Suprapubic skin (tissue), 4 donors: ENCODE measurements at regions not wholly inside any gene's neighbourhood (a gene's known extent, or its start where the extent isn't known, plus 50 kb on each side); places are given as distances from the start of the nearest gene placed in this dataset.
"Not testable (repeated sequence)": the region's sequence is repeated elsewhere in the genome, so short reads cannot be mapped to it uniquely, and the experiment has no call there.

ENCODE experiments used
- DNase-seq, 2 donors: peaks; one replicate each; pipeline ENCODE4 v3.0.0-alpha.2; 2019; ENCODE audit warnings: low spot score in 2 of 2
- H3K27ac ChIP-seq: fragments of 200-600 bp; sonication (generic); one replicate; pipeline ENCODE4 v1.5.1; 2019
- H3K27me3 ChIP-seq: fragments of 200-600 bp; sonication (generic); one replicate; pipeline ENCODE4 v1.5.1; 2019
- H3K36me3 ChIP-seq: fragments of 200-600 bp; sonication (generic); one replicate; pipeline ENCODE4 v1.5.1; 2019
- H3K4me1 ChIP-seq: fragments of 200-600 bp; sonication (generic); one replicate; pipeline ENCODE4 v1.5.1; 2019
- H3K4me3 ChIP-seq: fragments of 200-600 bp; sonication (generic); one replicate; pipeline ENCODE4 v1.5.1; 2019; ENCODE audit warnings: mild to moderate bottlenecking
- H3K9me3 ChIP-seq: fragments of 200-600 bp; sonication (generic); one replicate; pipeline ENCODE4 v1.5.1; 2019
- CTCF ChIP-seq, 2 donors: fragments of 200-600 bp in 1 of 2; fragments of 450-650 bp in 1 of 2; sonication (generic) in 1 of 2; IDR thresholded peaks; one replicate each; pipeline ENCODE4 v1.5.1; 2016 to 2019; ENCODE audit warnings: antibody characterized with exemption in 2 of 2, mild to moderate bottlenecking in 1 of 2, moderate library complexity in 1 of 2
- EP300 ChIP-seq: sonication (generic); formaldehyde crosslinking; IDR thresholded peaks from one replicate; pipeline ENCODE4 v1.6.1; 2017; ENCODE audit warnings: antibody characterized with exemption
- POLR2A ChIP-seq, 2 donors: fragments of 450-650 bp; IDR thresholded peaks; one replicate each; pipeline ENCODE4 v1.6.1; 2017; ENCODE audit warnings: antibody characterized with exemption in 2 of 2, mild to moderate bottlenecking in 2 of 2, moderate library complexity in 2 of 2
- POLR2AphosphoS5 ChIP-seq, 3 donors: sonication (generic); formaldehyde crosslinking; IDR thresholded peaks; one replicate each; pipeline ENCODE4 v1.6.1; 2017; ENCODE audit warnings: antibody characterized with exemption in 3 of 3
- WGBS: methylation state at CpG from one replicate; pipeline ENCODE4 v1.1.5; 2018; 5-methylcytosine and 5-hydroxymethylcytosine counted together

- no peaks in the 10 kb centered on the region for H3K36me3 ChIP-seq
- no peak for DNase-seq
- TF ChIP-seq POLR2AphosphoS5 (IDR thresholded peaks at IDR 0.05), result no peak
- TF ChIP-seq CTCF (IDR thresholded peaks at IDR 0.05), result no peak
- no peak for TF ChIP-seq EP300
- no peak for TF ChIP-seq POLR2A (IDR thresholded peaks at IDR 0.05)
- no peaks in the 10 kb centered on the region for H3K27me3 ChIP-seq
- H3K27ac ChIP-seq, result no peak overlapping the region
- no peaks in the 10 kb centered on the region for H3K9me3 ChIP-seq
- no peaks in the 10 kb centered on the region for H3K4me1 ChIP-seq
- H3K4me3 ChIP-seq, result no peak overlapping the region
Measured at GRCh38 chr2:22126978-22127377, 1003.2 kb downstream of the TDRD15 start.

GRCh38 chr2:22134421-22134820 is 1010.7 kb downstream of the TDRD15 start:
- TF ChIP-seq POLR2AphosphoS5 (IDR thresholded peaks at IDR 0.05) (no peak), EP300 (no peak), POLR2A (IDR thresholded peaks at IDR 0.05) (no peak), CTCF (IDR thresholded peaks at IDR 0.05) (no peak)
- Histone ChIP-seq H3K4me3 (no peak overlapping the region), H3K27me3 (no peaks in the 10 kb centered on the region), H3K27ac (no peak overlapping the region), H3K36me3 (no peaks in the 10 kb centered on the region), H3K9me3 (no peaks in the 10 kb centered on the region), H3K4me1 (no peaks in the 10 kb centered on the region)
- 82% methylated on average over 4 of the region's 4 CpGs for WGBS
- DNase-seq, result no peak

GRCh38 chr2:22136446-22136845 is 1012.7 kb downstream of the TDRD15 start:
- Histone ChIP-seq H3K27ac (no peak overlapping the region), H3K4me3 (no peak overlapping the region), H3K27me3 (no peaks in the 10 kb centered on the region), H3K36me3 (no peaks in the 10 kb centered on the region), H3K4me1 (no peaks in the 10 kb centered on the region), H3K9me3 (no peaks in the 10 kb centered on the region)
- TF ChIP-seq POLR2A (IDR thresholded peaks at IDR 0.05) (no peak), POLR2AphosphoS5 (IDR thresholded peaks at IDR 0.05) (no peak), CTCF (IDR thresholded peaks at IDR 0.05) (no peak), EP300 (no peak)
- WGBS, result 82% methylated on average over 4 of the region's 4 CpGs
- no peak for DNase-seq

- no peaks in the 10 kb centered on the region for H3K4me1 ChIP-seq
- no peaks in the 10 kb centered on the region for H3K27me3 ChIP-seq
- H3K27ac ChIP-seq, result no peak overlapping the region
- H3K4me3 ChIP-seq, result no peak overlapping the region
- DNase-seq, result no peak
- TF ChIP-seq CTCF (IDR thresholded peaks at IDR 0.05), result no peak
- TF ChIP-seq EP300, result no peak
- no peak for TF ChIP-seq POLR2AphosphoS5 (IDR thresholded peaks at IDR 0.05)
- no peak for TF ChIP-seq POLR2A (IDR thresholded peaks at IDR 0.05)
- no peaks in the 10 kb centered on the region for H3K36me3 ChIP-seq
- no peaks in the 10 kb centered on the region for H3K9me3 ChIP-seq
Measured at GRCh38 chr2:22143840-22144239, 1020.1 kb downstream of the TDRD15 start.

- no peaks in the 10 kb centered on the region for H3K4me1 ChIP-seq
- 35% methylated on average over 2 of the region's 2 CpGs for WGBS
- TF ChIP-seq CTCF (IDR thresholded peaks at IDR 0.05) (no peak), POLR2AphosphoS5 (IDR thresholded peaks at IDR 0.05) (no peak), EP300 (no peak)
Measured at GRCh38 chr2:22153931-22154613, 1030.3 kb downstream of the TDRD15 start.

GRCh38 chr2:22156661-22157060 is 1032.9 kb downstream of the TDRD15 start:
- not testable (repeated sequence) for H3K27me3 ChIP-seq, H3K4me1 ChIP-seq, H3K4me3 ChIP-seq, H3K27ac ChIP-seq, H3K9me3 ChIP-seq, H3K36me3 ChIP-seq, DNase-seq
- 100% methylated on average over 1 of the region's 6 CpGs for WGBS

More at GRCh38 chr2:22153931-22154613, 1030.3 kb downstream of the TDRD15 start:
- Histone ChIP-seq H3K27ac (no peak overlapping the region), H3K27me3 (no peaks in the 10 kb centered on the region), H3K4me3 (no peak overlapping the region), H3K9me3 (no peaks in the 10 kb centered on the region), H3K36me3 (no peaks in the 10 kb centered on the region)
- no peak for DNase-seq
